GM23338 (cell line): ENCODE measurements at regions not wholly inside any gene's neighbourhood (a gene's known extent, or its start where the extent isn't known, plus 50 kb on each side); places are given as distances from the start of the nearest gene placed in this dataset.

Experiments
- CREB1 ChIP-seq: fragments of 250-450 bp; sonication (Bioruptor Pico); IDR thresholded peaks from 2 replicates; pipeline ENCODE4 v1.5.0; 2020; ENCODE audit warnings: low read depth, mild to moderate bottlenecking, moderate library complexity
- JUNB ChIP-seq: IDR thresholded peaks from one replicate; pipeline ENCODE4 v1.6.1; 2016; ENCODE audit warnings: antibody characterized with exemption; ENCODE audit not compliant: unreplicated experiment
- POLR2AphosphoS5 ChIP-seq: IDR thresholded peaks from 2 replicates; pipeline ENCODE4 v1.6.1; 2016; ENCODE audit warnings: antibody characterized with exemption, low read depth
- TF ChIP-seq, protein P1 (sequence below), 2 experiments: fragments of 200-600 bp in 1 of 2; sonication (generic) in 1 of 2; conservative IDR thresholded peaks; 2 replicates each; pipeline versions ENCODE4 v1.5.1 to v1.6.1; 2016 to 2017; ENCODE audit warnings: antibody characterized with exemption in 2 of 2, low read depth in 2 of 2, mild to moderate bottlenecking in 2 of 2, moderate library complexity in 1 of 2
- TF ChIP-seq, protein P2 (sequence below): IDR thresholded peaks from one replicate; pipeline ENCODE4 v1.6.1; 2018; ENCODE audit warnings: antibody characterized with exemption; ENCODE audit not compliant: unreplicated experiment

DNA sequence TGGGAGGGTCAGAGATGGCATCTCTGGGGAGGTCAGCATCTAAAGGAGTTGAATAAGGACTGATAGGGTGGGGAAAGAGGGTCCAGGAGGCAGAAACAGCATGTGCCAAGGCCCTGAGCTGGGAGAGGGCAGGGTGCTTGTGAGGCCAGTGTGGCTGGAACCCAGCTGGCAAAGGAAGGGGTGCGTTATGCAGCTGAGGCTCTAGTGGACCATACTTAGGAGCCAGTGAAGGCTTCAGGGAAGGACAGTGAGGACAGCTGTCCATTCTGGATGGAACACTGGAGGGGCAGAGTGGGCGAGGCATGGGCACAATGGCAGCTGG lies 57.1 kb upstream of the RPL11 start:
- TF ChIP-seq, protein P1, sequence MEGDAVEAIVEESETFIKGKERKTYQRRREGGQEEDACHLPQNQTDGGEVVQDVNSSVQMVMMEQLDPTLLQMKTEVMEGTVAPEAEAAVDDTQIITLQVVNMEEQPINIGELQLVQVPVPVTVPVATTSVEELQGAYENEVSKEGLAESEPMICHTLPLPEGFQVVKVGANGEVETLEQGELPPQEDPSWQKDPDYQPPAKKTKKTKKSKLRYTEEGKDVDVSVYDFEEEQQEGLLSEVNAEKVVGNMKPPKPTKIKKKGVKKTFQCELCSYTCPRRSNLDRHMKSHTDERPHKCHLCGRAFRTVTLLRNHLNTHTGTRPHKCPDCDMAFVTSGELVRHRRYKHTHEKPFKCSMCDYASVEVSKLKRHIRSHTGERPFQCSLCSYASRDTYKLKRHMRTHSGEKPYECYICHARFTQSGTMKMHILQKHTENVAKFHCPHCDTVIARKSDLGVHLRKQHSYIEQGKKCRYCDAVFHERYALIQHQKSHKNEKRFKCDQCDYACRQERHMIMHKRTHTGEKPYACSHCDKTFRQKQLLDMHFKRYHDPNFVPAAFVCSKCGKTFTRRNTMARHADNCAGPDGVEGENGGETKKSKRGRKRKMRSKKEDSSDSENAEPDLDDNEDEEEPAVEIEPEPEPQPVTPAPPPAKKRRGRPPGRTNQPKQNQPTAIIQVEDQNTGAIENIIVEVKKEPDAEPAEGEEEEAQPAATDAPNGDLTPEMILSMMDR (conservative IDR thresholded peaks at IDR 0.05; ENCODE audit: low read depth in 2 of 2): no peak
- TF ChIP-seq POLR2AphosphoS5 (no peak), CREB1 (no peak), JUNB (no peak)
- TF ChIP-seq, protein P2, sequence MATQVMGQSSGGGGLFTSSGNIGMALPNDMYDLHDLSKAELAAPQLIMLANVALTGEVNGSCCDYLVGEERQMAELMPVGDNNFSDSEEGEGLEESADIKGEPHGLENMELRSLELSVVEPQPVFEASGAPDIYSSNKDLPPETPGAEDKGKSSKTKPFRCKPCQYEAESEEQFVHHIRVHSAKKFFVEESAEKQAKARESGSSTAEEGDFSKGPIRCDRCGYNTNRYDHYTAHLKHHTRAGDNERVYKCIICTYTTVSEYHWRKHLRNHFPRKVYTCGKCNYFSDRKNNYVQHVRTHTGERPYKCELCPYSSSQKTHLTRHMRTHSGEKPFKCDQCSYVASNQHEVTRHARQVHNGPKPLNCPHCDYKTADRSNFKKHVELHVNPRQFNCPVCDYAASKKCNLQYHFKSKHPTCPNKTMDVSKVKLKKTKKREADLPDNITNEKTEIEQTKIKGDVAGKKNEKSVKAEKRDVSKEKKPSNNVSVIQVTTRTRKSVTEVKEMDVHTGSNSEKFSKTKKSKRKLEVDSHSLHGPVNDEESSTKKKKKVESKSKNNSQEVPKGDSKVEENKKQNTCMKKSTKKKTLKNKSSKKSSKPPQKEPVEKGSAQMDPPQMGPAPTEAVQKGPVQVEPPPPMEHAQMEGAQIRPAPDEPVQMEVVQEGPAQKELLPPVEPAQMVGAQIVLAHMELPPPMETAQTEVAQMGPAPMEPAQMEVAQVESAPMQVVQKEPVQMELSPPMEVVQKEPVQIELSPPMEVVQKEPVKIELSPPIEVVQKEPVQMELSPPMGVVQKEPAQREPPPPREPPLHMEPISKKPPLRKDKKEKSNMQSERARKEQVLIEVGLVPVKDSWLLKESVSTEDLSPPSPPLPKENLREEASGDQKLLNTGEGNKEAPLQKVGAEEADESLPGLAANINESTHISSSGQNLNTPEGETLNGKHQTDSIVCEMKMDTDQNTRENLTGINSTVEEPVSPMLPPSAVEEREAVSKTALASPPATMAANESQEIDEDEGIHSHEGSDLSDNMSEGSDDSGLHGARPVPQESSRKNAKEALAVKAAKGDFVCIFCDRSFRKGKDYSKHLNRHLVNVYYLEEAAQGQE: no peak
